Activated CD4-positive, alpha-beta T cell treated with anti-CD3 and anti-CD28 coated beads, Interleukin-2, Interleukin-4, amounts not matched to agents 100 ng/mL and 50 ng/mL, durations not matched to agents 16 hours and 8 hours (primary cell): ENCODE measurements at regions not wholly inside any gene's neighbourhood (a gene's known extent, or its start where the extent isn't known, plus 50 kb on each side); places are given as distances from the start of the nearest gene placed in this dataset.
"Not testable (repeated sequence)": the region's sequence is repeated elsewhere in the genome, so short reads cannot be mapped to it uniquely, and the experiment has no call there.

Experiments
- DNase-seq: peaks from one replicate; pipeline ENCODE4 v3.0.0-alpha.2; 2020; ENCODE audit warnings: low spot score

GRCh38 chr6:145275019-145275418 is 460.3 kb downstream of the EPM2A start:
- no peak for DNase-seq

- no peak for DNase-seq
Measured at GRCh38 chr6:145275787-145276186, 459.5 kb downstream of the EPM2A start.

- no peak for DNase-seq
Measured at GRCh38 chr6:145276756-145277155, 458.6 kb downstream of the EPM2A start.

- DNase-seq = no peak
Measured at GRCh38 chr6:145277358-145278086, 457.8 kb downstream of the EPM2A start.

- DNase-seq = no peak
Measured at GRCh38 chr6:145278163-145278807, 457.0 kb downstream of the EPM2A start.

- no peak for DNase-seq
Measured at GRCh38 chr6:145279551-145279950, 455.8 kb downstream of the EPM2A start.

- DNase-seq = no peak
Measured at GRCh38 chr6:145279993-145280392, 455.3 kb downstream of the EPM2A start.

- not testable (repeated sequence) for DNase-seq
Measured at GRCh38 chr6:145283209-145283608, 452.1 kb downstream of the EPM2A start.

GRCh38 chr6:145283856-145284255 is 451.5 kb downstream of the EPM2A start:
- no peak for DNase-seq

- DNase-seq = no peak
Measured at GRCh38 chr6:145286916-145287315, 448.4 kb downstream of the EPM2A start.

- DNase-seq = no peak
Measured at GRCh38 chr6:145289573-145289972, 445.7 kb downstream of the EPM2A start.

GRCh38 chr6:145290122-145290521 is 445.2 kb downstream of the EPM2A start:
- no peak for DNase-seq

GRCh38 chr6:145292066-145292465 is 443.3 kb downstream of the EPM2A start:
- no peak for DNase-seq

- DNase-seq = no peak
Measured at GRCh38 chr6:145294942-145295341, 440.4 kb downstream of the EPM2A start.

GRCh38 chr6:145295746-145296145 is 439.6 kb downstream of the EPM2A start:
- DNase-seq = no peak

- no peak for DNase-seq
Measured at GRCh38 chr6:145305670-145306069, 429.6 kb downstream of the EPM2A start.

- DNase-seq = no peak
Measured at GRCh38 chr6:145306489-145306888, 428.8 kb downstream of the EPM2A start.

- DNase-seq = no peak
Measured at GRCh38 chr6:145309842-145310535, 425.3 kb downstream of the EPM2A start.

GRCh38 chr6:145312481-145312880 is 422.8 kb downstream of the EPM2A start:
- no peak for DNase-seq

- DNase-seq = no peak
Measured at GRCh38 chr6:145313041-145313855, 422.1 kb downstream of the EPM2A start.

GRCh38 chr6:145315982-145316600 is 419.2 kb downstream of the EPM2A start:
- DNase-seq = no peak

- DNase-seq = no peak
Measured at GRCh38 chr6:145318952-145319351, 416.4 kb downstream of the EPM2A start.
